ENCODE measurements at regions not wholly inside any gene's neighbourhood (a gene's known extent, or its start where the extent isn't known, plus 50 kb on each side); places are given as distances from the start of the nearest gene placed in this dataset.

GRCh38 chr2:39494784-39495251 lies 57.7 kb upstream of the MAP4K3 start:
- TF ChIP-seq CTCF (conservative IDR thresholded peaks at IDR 0.05; ENCODE audit: low read length) (no peak), EZH2phosphoT487 (IDR thresholded peaks at IDR 0.05; ENCODE audit: borderline replicate concordance, low read depth, low read length) (no peak)
